ENCODE measurements at regions not wholly inside any gene's neighbourhood (a gene's known extent, or its start where the extent isn't known, plus 50 kb on each side); places are given as distances from the start of the nearest gene placed in this dataset.
A peak's percentile ranks its signal among the peaks of the same experiment; 100 is the strongest.

GRCh38 chr22:48587236-48587865 is 1240.3 kb downstream of the BRD1 start:
- DNase-seq, result no peak

DNA sequence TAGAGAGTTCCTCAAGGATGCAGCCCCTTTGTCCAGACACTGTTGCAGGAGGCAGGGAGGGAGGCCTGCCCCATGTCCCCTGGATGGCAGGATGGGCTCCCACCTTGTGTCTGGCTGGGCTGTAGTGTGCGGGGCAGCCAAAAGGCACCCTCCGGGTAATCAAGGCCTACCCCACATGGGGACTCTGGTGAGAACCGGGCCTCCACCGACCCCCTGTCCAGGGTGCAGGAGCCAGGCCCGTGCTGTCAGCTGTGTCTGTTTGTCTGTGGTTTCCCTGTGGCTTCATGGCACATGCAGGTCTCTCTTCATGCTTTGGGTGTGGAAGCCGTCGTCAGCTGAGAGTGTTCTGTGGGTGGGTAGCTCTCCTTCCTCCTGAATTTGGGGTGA is 1240.9 kb downstream of the BRD1 start:
- DNase-seq, result no peak

DNA sequence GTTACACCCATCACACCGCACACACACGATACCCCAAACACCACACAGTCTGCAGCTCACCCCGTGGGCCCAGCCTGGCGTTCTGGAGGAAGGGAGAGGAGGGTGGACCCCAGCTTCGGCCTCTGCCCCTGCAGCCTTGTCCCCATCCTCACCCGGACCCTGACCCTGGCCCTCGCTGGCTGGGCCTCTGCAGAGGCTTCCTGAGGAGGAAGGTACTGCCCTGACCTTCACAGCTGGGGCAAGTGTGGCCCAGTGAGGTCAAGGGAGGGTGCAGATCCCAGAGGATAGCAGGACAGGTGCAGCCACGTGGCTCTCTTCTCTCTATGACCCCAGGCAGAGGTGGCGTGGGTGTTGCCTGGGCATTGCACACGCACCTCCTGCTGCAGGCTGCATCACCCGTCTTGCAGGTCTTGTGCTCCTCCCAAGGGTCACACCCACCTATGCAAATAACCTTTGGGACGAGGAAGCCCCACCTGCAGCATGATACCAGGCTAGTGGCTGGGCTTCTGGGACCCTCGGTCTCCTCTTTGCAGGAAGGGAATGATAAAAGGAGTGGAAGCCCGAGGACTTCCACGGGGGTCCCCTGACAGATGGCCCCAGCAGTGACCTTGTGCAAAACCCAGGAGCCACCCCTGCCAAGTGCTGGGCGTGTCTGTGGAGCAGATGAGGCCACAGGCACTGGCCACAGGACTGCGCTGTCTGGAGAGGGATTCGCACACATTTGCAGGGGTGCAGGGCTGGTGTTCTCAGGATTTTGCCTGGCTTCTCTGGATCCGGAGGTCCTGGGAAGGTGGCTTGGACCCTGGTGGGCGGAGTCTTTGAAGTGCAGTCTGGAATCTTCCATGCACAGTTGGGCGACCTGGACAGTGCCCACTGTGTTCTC is 1241.5 kb downstream of the BRD1 start:
- no peak for DNase-seq

GRCh38 chr22:48584170-48584569 is 1243.5 kb downstream of the BRD1 start:
- DNase-seq, result no peak

GRCh38 chr22:48581796-48582469 is 1245.7 kb downstream of the BRD1 start:
- no peak for DNase-seq

DNA sequence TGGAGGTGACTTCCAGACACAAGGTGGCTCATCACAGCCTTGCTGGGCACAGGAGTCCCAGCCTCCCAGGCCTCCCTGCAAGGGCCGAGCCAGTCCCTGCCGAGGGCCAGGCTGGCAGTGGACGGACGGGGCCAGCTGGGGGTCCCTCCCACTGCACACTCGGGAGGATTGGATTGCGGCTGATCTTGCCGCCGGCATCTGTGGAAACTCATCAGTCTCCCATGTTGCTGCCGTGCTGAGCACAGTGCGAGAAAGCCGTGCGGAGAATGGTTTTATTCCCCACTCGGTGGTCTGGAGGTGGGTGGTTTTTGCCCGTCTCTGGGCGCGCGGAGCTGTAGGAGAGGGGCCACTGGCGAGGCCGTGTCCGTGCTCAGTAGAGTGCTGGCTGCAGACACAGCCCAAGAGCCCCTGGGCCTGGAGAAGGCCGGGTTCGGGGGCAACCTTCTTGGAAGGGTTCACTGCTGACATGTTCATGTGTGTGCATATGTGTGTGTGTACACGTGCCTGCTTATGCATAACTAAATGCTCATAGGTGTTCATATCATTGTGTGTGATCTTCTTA is 1246.4 kb downstream of the BRD1 start:
- DNase-seq, result no peak

DNA sequence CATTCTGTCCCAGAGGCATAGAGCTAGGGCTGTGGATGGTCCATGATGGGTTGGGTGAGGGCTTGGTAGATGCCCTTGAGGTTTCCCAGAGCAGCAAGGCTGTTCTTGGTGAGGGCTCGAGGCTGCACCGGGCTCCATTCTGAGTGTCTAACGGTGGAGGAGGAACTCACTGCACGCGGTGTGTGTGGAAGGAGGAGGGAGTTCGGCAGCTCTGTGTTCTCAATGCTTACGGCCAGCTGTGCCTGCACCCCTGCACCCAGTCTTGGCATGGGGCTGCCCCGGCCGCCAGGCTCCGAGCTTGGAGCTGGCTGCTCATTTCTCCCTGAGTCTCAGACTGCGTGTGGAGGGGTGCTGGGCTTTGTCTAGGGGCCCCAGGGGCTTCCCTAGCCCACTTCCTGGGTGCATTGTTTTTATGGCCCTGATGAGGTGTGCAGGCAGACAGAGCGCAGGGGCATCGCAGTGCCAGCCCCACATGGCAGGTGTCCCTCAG is 1247.1 kb downstream of the BRD1 start:
- no peak for DNase-seq

- no peak for DNase-seq
Measured at GRCh38 chr22:48579928-48580309, 1247.8 kb downstream of the BRD1 start.

DNA sequence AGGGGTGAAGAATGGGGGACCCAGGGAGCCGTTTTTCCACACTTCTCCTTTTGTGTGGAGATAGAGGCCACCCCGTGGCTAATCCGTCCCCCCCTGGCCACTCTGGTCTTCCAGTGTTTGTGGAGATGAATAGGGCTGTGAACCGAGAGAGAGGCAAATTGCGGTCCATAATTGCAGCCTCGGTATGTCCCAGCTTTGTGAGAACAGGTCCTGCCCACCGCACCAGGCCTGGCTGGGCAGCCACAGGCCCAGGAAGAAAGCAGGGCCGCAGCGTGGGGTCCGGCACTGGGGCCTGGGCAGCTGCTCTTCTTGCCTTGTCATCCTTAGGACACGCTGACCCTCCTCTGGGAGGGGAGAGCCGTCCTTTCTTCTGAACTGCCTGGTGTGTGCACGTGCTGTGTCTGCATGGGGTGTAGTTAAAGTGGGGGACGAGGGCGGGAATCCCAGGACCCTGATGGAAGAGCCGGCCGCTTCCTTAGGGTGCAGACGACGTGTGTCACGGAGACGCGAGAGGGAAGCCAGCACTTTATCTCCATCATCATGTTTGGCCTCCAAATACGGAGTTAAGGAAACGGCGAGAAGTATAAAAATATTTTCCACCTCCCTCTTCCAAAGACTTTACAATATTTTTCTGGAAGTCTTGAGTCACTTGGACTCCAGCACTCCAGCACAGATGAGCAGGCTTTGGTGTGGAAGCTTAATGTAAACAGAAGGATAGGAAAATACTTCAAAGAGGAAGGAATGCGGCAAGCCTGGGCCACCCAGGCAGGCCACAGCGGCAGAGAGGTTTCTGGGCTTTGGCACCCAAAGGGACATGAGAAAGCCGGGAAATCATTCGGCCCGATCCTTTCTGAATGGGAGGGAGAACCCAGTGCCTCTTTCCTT is 1248.4 kb downstream of the BRD1 start:
- DNase-seq, result no peak

GRCh38 chr22:48578138-48579042 is 1249.3 kb downstream of the BRD1 start:
- DNase-seq, result no peak

DNA sequence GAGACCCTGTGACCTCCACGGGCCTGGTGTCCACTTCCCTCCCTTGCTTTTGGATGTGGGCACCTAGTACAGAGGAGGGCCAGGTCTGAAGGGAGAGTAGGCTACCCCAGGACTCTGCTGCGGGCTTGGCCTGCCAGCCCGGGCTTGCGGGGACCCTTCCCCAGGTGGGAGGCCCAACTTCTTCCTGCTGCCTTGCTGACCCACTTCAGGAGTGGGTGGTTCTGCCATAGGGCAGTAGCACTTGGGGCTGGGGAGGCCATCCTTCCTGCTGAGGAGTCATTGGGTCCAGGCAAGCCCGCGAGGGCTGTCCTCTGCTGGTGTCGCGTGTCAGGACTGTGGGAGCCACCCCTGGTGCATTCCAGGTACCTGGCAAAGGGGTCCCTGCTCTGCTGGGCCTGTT is 1250.0 kb downstream of the BRD1 start:
- no peak for DNase-seq

- peak; percentile 8 for DNase-seq
Measured at GRCh38 chr22:48577014-48577690, 1250.5 kb downstream of the BRD1 start.

DNA sequence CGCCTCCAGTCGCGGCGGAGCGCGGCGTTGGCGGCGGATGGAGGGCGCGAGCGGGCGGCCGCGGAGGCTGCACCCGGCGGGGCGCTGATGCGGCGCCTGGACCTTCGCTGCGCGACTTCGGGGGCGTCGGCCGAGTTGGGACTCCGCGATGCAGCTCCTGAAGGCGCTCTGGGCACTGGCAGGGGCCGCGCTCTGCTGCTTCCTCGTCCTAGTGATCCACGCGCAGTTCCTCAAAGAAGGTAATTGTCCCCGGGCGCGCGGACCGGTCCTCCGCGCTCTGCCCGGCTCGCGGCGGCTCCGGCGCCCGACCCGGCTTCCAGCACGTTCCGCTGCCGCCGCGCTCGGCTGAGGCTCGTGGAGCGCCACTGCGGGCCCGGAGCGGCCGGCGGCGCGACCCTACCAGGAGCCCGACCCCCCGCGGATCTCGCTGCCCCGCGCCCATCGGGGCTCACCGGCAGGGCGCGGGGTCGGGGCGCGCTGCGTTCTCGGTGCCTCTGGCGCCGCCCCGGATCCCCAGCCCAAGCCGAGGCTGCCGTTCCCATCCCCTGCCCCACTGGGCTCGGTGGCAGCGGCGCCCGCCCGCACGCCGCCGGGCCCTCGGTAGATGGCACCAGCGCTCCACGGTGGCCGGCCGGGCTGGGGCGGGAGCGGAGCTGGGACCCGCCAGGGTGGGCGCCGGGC is 1251.2 kb downstream of the BRD1 start:
- peak; percentile 17 for DNase-seq

DNA sequence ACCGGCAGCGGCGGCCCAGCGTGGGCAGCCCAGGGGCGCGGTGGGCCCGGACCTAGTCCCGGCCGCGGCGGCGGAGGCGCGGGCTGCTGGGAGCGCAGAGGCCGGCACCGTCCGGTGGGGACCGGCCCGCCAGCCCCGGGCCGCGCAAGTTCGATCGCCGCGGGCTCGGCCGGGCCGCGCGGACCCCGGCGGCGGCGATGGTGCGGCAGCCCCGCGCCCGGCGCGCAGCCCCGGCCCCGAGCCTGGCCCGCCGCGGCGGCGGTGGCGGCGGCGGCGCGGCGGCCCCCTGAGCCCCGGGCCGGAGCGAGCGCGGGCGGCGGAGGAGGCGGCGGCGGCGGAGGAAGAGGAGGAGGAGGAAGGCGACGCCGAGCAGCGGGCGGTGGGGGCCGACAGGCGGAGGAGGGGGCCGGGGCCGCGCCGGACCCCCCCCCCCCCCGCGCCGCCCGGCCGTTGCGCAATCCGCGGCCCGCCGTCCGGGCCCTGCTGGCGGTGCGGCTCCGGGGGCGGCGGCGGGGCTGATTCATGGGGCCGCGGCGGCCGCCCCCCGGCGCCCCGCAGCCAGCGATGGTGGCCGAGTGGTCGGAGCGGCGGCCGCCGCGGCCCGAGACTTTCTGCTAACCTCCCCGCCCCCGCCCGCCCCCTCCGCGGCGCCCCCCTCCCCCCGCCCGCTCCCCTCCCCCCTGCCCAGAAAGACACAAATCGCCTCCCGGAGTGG is 1251.9 kb downstream of the BRD1 start:
- no peak for DNase-seq

- peak; percentile 28 for DNase-seq
Measured at GRCh38 chr22:48574776-48575617, 1252.7 kb downstream of the BRD1 start.

DNA sequence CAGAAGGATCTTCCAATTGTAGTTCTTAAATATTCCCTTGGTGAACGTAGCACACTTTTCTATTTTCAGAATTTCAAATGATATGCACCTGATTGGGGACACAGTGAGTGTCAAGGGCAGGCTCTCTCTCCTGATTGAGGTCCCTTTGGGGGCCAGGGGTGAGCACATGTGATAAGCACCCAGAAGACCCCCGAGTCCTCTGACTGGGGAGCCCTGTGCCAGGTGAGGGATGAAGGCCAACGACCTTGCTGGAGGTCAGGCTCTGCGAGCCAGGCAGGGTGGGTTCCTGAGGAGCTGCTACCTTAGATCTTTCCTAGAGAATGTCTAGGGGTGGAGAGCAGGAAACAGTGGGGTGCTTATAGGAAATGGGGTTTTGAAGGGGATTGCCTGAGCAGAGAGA is 1253.9 kb downstream of the BRD1 start:
- DNase-seq, result no peak

GRCh38 chr22:48572951-48573350 is 1254.7 kb downstream of the BRD1 start:
- no peak for DNase-seq

DNA sequence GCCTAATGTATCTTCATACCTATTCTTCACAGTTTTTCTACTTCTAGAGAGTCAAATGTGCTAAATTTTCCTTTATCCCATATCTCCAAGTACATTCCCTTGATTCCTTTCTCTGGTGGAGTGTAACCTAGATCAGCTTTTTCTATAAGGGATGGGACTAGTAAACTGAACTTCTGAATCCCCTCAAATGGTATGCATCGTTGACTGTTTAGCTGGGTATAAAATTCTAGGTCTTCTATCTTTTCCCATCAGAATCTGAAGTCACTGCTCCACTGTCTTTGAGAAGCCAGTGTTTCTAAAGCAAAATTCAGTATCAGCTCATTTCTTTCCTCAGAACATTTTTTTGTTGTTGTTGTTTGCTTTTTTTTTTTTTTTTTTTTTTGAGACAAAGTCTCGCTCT is 1256.8 kb downstream of the BRD1 start:
- no peak for DNase-seq

All from dermis blood vessel endothelial cell (primary cell).